AG04449 (cell line): ENCODE measurements at regions not wholly inside any gene's neighbourhood (a gene's known extent, or its start where the extent isn't known, plus 50 kb on each side); places are given as distances from the start of the nearest gene placed in this dataset.

Experiments used
- CTCF ChIA-PET: fragments of 350-600 bp; formaldehyde crosslinking; extraction: SDS; loops from one replicate; lab custom pipeline; 2021; ENCODE audit warnings: antibody characterized with exemption; lab: Yijun Ruan, JAX
- POLR2A ChIA-PET: fragments of 400-600, 350-600 bp; formaldehyde crosslinking; extraction: SDS; loops from one replicate; lab custom pipeline; 2020; ENCODE audit warnings: antibody characterized with exemption, inconsistent platforms; lab: Yijun Ruan, JAX
- DNase-seq: peaks from one replicate; pipeline ENCODE4 v3.0.0-alpha.2; 2010; ENCODE audit warnings: low read depth, low spot score
- H3K4me3 ChIP-seq: 2 replicates; pipeline ENCODE4 v1.5.1; 2011; ENCODE audit warnings: low read depth, mild to moderate bottlenecking, control low read depth, low read length
- CTCF ChIP-seq: IDR thresholded peaks from one replicate; pipeline ENCODE4 v1.5.1; 2011; ENCODE audit warnings: mild to moderate bottlenecking, moderate library complexity, low read length, control low read depth, inconsistent platforms; ENCODE audit not compliant: insufficient read depth; ENCODE audit errors: missing control alignments

- DNase-seq = no peak
- no peak for TF ChIP-seq CTCF
- CTCF ChIA-PET = no interaction called here
- H3K4me3 ChIP-seq = no peak overlapping the region
- POLR2A ChIA-PET = no interaction called here
These were observed 128.3 kb upstream of the PITX2 start for GRCh38 chr4:110751183-110751582.

- ChIA-PET CTCF (no interaction called here), POLR2A (no interaction called here)
- TF ChIP-seq CTCF = no peak
- no peak overlapping the region for H3K4me3 ChIP-seq
- DNase-seq = no peak
These were observed 129.1 kb upstream of the PITX2 start for GRCh38 chr4:110751986-110752385.

- H3K4me3 ChIP-seq = no peak overlapping the region
- TF ChIP-seq CTCF = no peak
- POLR2A ChIA-PET = no interaction called here
- no peak for DNase-seq
- CTCF ChIA-PET = no interaction called here
These were observed 130.6 kb upstream of the PITX2 start for GRCh38 chr4:110753466-110753865.

GRCh38 chr4:110754716-110755115 is 131.8 kb upstream of the PITX2 start:
- no peak for TF ChIP-seq CTCF
- POLR2A ChIA-PET = no interaction called here
- H3K4me3 ChIP-seq = no peak overlapping the region
- DNase-seq = no peak
- CTCF ChIA-PET = no interaction called here

GRCh38 chr4:110769578-110769977 is 146.7 kb upstream of the PITX2 start:
- H3K4me3 ChIP-seq = no peak overlapping the region
- TF ChIP-seq CTCF = no peak
- DNase-seq = no peak
- CTCF ChIA-PET = no interaction called here
- POLR2A ChIA-PET = no interaction called here

GRCh38 chr4:110770353-110770752 is 147.5 kb upstream of the PITX2 start:
- POLR2A ChIA-PET = no interaction called here
- CTCF ChIA-PET = interaction anchor here (0.6 kb wide), 1 partner anchor 156 kb away, joined by 3 read pairs; no protein-coding TSS in a partner anchor
- no peak for TF ChIP-seq CTCF

More at GRCh38 chr4:110770353-110770752, 147.5 kb upstream of the PITX2 start:
- H3K4me3 ChIP-seq = no peak overlapping the region
- no peak for DNase-seq
